Endothelial cell of umbilical vein (primary cell): ENCODE measurements at regions not wholly inside any gene's neighbourhood (a gene's known extent, or its start where the extent isn't known, plus 50 kb on each side); places are given as distances from the start of the nearest gene placed in this dataset.

Source experiments
- BruUV-seq: library from RNA; stranded (reverse); fragments of 400-500 nt; replicated peaks from 2 replicates; lab custom pipeline; 2021; lab: Mats Ljungman, UMichigan
- CTCF ChIA-PET: fragments of 300-600, 350-600 bp; sonication (Branson Sonifier 250); formaldehyde crosslinking; loops from one replicate; lab custom pipeline; 2021; ENCODE audit warnings: antibody characterized with exemption, inconsistent platforms; lab: Charles Lee
- POLR2A ChIA-PET: fragments of 300-600, 350-600 bp; sonication (Branson Sonifier 250); formaldehyde crosslinking; loops from one replicate; lab custom pipeline; 2021; ENCODE audit warnings: antibody characterized with exemption, inconsistent platforms; lab: Charles Lee
- DNase-seq: peaks from one replicate; pipeline ENCODE4 v3.0.0-alpha.2; 2011; ENCODE audit warnings: low read depth, low spot score
- FAIRE-seq: peaks from 2 replicates; lab custom pipeline; 2011; peaks lifted over from hg19 to GRCh38; lab: Jason Lieb, UNC
- H2AFZ ChIP-seq: 2 replicates; pipeline ENCODE4 v1.6.0; 2012; ENCODE audit warnings: low read depth, low read length, control low read depth, inconsistent platforms
- H3K27ac ChIP-seq: 2 replicates; pipeline ENCODE4 v1.5.1; 2011; ENCODE audit warnings: low read depth, mild to moderate bottlenecking, control low read depth, low read length, moderate library complexity; ENCODE audit not compliant: insufficient read depth
- H3K27me3 ChIP-seq, 2 experiments: 2 replicates each; pipeline versions ENCODE4 v1.6.0 to v1.6.1; 2011; ENCODE audit warnings: low read length in 2 of 2, mixed read lengths in 1 of 2; ENCODE audit not compliant: control insufficient read depth in 2 of 2, insufficient read depth in 2 of 2
- H3K36me3 ChIP-seq, 2 experiments: 2 replicates in 1 of 2; 3 replicates in 1 of 2; pipeline ENCODE4 v1.5.1; 2011; ENCODE audit warnings: low read length in 2 of 2, mild to moderate bottlenecking in 1 of 2, moderate library complexity in 1 of 2; ENCODE audit not compliant: control insufficient read depth in 2 of 2, insufficient read depth in 2 of 2; ENCODE audit errors: extremely low read depth in 1 of 2
- H3K4me1 ChIP-seq: 3 replicates; pipeline ENCODE4 v1.5.1; 2011; ENCODE audit warnings: mild to moderate bottlenecking, low read length; ENCODE audit not compliant: control insufficient read depth, insufficient read depth; ENCODE audit errors: extremely low read depth
- H3K4me2 ChIP-seq: 2 replicates; pipeline ENCODE4 v1.6.1; 2011; ENCODE audit warnings: low read length, control low read depth, mixed read lengths; ENCODE audit not compliant: insufficient read depth
- H3K4me3 ChIP-seq, 3 experiments: fragments of 200-600 bp in 1 of 3; sonication (generic), shearing (Covaris generic) in 1 of 3; replicated peaks in 1 of 3; 2 replicates each; pipeline ENCODE4 v1.5.1; 2011 to 2016; ENCODE audit warnings: control low read depth in 3 of 3, low read length in 3 of 3, mild to moderate bottlenecking in 2 of 3, inconsistent platforms in 1 of 3, low read depth in 1 of 3, moderate library complexity in 1 of 3; ENCODE audit not compliant: insufficient read depth in 1 of 3
- H3K79me2 ChIP-seq: 2 replicates; pipeline ENCODE4 v1.6.0; 2012; ENCODE audit warnings: low read length, inconsistent platforms; ENCODE audit not compliant: control insufficient read depth, insufficient read depth
- H3K9ac ChIP-seq: replicated peaks from 2 replicates; pipeline ENCODE3; 2011; ENCODE audit warnings: low read length, control low read depth; ENCODE audit not compliant: insufficient read depth; ENCODE audit errors: extremely low read depth
- H3K9me1 ChIP-seq: replicated peaks from 3 replicates; pipeline ENCODE4 v1.6.0; 2011; ENCODE audit warnings: mild to moderate bottlenecking, low read length; ENCODE audit not compliant: control insufficient read depth, insufficient read depth; ENCODE audit errors: extremely low read depth
- H3K9me3 ChIP-seq: replicated peaks from 2 replicates; pipeline ENCODE4 v1.5.1; 2012; ENCODE audit warnings: low read length, inconsistent platforms; ENCODE audit not compliant: control insufficient read depth, insufficient read depth
- H4K20me1 ChIP-seq: replicated peaks from 2 replicates; pipeline ENCODE3; 2011; ENCODE audit warnings: mild to moderate bottlenecking, low read length; ENCODE audit not compliant: control insufficient read depth, insufficient read depth; ENCODE audit errors: extremely low read depth
- EZH2 ChIP-seq: IDR thresholded peaks from 2 replicates; pipeline ENCODE4 v1.6.1; 2012; ENCODE audit warnings: borderline replicate concordance, low read depth, mild to moderate bottlenecking, moderate library complexity, low read length, inconsistent platforms; ENCODE audit not compliant: severe bottlenecking
- FOS ChIP-seq: IDR thresholded peaks from 2 replicates; pipeline ENCODE4 v1.6.1; 2011; ENCODE audit warnings: mild to moderate bottlenecking, low read length, moderate library complexity, borderline replicate concordance; ENCODE audit not compliant: insufficient read depth
- GATA2 ChIP-seq: IDR thresholded peaks from 2 replicates; pipeline ENCODE4 v1.7.0; 2011; ENCODE audit warnings: low read depth, mild to moderate bottlenecking, moderate library complexity, mixed read lengths, low read length; ENCODE audit not compliant: insufficient read length, insufficient read depth
- JUN ChIP-seq: IDR thresholded peaks from 2 replicates; pipeline ENCODE4 v1.6.1; 2011; ENCODE audit warnings: borderline replicate concordance, low read depth; ENCODE audit not compliant: insufficient read length, insufficient read depth
- POLR2A ChIP-seq: IDR thresholded peaks from 2 replicates; pipeline ENCODE4 v1.6.1; 2012; ENCODE audit warnings: low read depth, mild to moderate bottlenecking, control low read depth, low read length
- POLR2AphosphoS5 ChIP-seq: IDR thresholded peaks from 2 replicates; pipeline ENCODE4 v1.6.1; 2012; ENCODE audit warnings: low read depth, mild to moderate bottlenecking, control low read depth, low read length, moderate library complexity; ENCODE audit not compliant: insufficient read depth
- dilution Hi-C: fragments of 300-500 bp; cut with MboI; formaldehyde crosslinking; loops from one replicate; pipeline ENCODE4 v1.15.0; 2019; ENCODE audit warnings: low sequenced_read_pairs; ENCODE audit not compliant: extremely low pct_ligation_motif_present
- intact Hi-C: fragments of 100-400 bp; cut with micrococcal nuclease; formaldehyde crosslinking; loops from one replicate; pipeline ENCODE4 v1.10.0; 2022

DNA sequence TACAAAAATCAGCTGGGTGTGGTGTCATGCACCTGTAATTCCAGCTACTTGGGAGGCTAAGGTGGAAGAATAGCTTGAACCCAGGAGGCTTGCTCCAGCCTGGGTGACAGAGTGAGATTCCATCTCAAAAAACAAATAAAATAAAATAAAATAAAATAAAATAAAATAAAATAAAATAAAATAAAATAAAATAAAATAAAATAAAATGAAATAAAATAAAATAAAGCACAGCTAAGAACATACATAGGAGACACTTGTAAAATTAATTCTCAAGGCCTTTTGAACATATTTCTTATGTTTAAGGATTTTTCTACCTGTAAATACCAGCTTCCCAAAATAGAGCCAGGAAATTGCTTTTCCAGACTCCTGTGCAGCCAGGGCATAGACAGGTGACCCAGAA, 703.0 kb downstream of the ZPLD1 start:
- Histone ChIP-seq H3K9me3 (no peaks in the 10 kb centered on the region), H3K36me3 (no peaks in the 10 kb centered on the region), H3K4me1 (no peaks in the 10 kb centered on the region), H3K27ac (no peak overlapping the region), H3K27me3 (no peaks in the 10 kb centered on the region), H3K4me2 (no peak overlapping the region), H4K20me1 (no peaks in the 10 kb centered on the region), H2AFZ (no peak overlapping the region), H3K9ac (no peak overlapping the region), H3K79me2 (no peaks in the 10 kb centered on the region), H3K9me1 (no peaks in the 10 kb centered on the region), H3K4me3 (no peak overlapping the region)
- intact Hi-C loops (loop anchor here (5.0 kb wide), 1 partner anchor 236 kb away; no protein-coding TSS in a partner anchor), dilution Hi-C loops (no loop called here)
- TF ChIP-seq GATA2 (no peak), FOS (no peak), EZH2 (no peak)
- no peak for DNase-seq
- ChIA-PET CTCF (no interaction called here), POLR2A (no interaction called here)
- BruUV-seq = no TSS peak
- FAIRE-seq = no peak

DNA sequence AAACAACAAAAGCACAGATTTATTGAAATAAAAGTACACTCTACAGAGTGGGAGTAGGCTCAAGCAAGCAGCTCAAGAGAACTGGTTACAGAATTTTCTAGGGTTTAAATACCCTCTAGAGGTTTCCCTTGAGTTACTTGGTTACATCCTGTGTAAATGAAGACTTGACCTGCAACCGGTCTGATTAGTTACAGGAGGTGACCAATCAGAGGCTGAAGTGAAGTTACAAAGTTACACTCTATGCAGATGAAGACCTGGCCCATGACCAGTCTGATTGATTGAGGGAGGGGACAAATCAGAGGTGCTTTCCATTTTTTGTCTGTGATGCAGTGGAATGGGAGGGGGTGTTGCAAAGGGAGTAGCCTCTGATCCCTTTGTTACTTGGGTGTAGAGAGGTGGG, 723.4 kb downstream of the ZPLD1 start:
- Histone ChIP-seq H3K27me3 (no peaks in the 10 kb centered on the region), H3K36me3 (no peaks in the 10 kb centered on the region), H3K79me2 (no peaks in the 10 kb centered on the region), H2AFZ (no peak overlapping the region), H3K4me2 (no peak overlapping the region), H3K27ac (no peak overlapping the region), H4K20me1 (no peaks in the 10 kb centered on the region), H3K4me3 (no peak overlapping the region), H3K9ac (no peak overlapping the region), H3K4me1 (no peaks in the 10 kb centered on the region), H3K9me3 (no peaks in the 10 kb centered on the region), H3K9me1 (no peaks in the 10 kb centered on the region)
- FAIRE-seq (no peak), DNase-seq (no peak)
- intact Hi-C loops (no loop called here), dilution Hi-C loops (no loop called here)
- BruUV-seq = no TSS peak
- TF ChIP-seq EZH2 (no peak), POLR2AphosphoS5 (no peak), POLR2A (no peak), JUN (no peak)
- POLR2A ChIA-PET = no interaction called here
- CTCF ChIA-PET = no interaction called here
